GM10248 (cell line): ENCODE measurements at regions not wholly inside any gene's neighbourhood (a gene's known extent, or its start where the extent isn't known, plus 50 kb on each side); places are given as distances from the start of the nearest gene placed in this dataset.

Source experiments
- CTCF ChIA-PET: fragments of 300-600 bp; sonication (Branson Sonifier 250); formaldehyde crosslinking; extraction: SDS; loops from one replicate; lab custom pipeline; 2021; ENCODE audit warnings: antibody characterized with exemption; lab: Yijun Ruan, JAX
- POLR2A ChIA-PET: fragments of 350-650 bp; sonication (Branson Sonifier 250); formaldehyde crosslinking; extraction: SDS; loops from one replicate; lab custom pipeline; 2020; ENCODE audit warnings: antibody characterized with exemption; lab: Yijun Ruan, JAX
- DNase-seq: peaks from one replicate; pipeline ENCODE4 v3.0.0; 2012; ENCODE audit errors: extremely low spot score
- CTCF ChIP-seq: IDR thresholded peaks from 2 replicates; pipeline ENCODE4 v1.5.1; 2012; ENCODE audit warnings: mild to moderate bottlenecking, low read depth; ENCODE audit errors: extremely low read depth, missing control alignments, control extremely low read depth

- DNase-seq: no peak
- TF ChIP-seq CTCF: no peak
- ChIA-PET POLR2A (no interaction called here), CTCF (interaction anchor here (0.9 kb wide), 1 partner anchor 25 kb away, joined by 4 read pairs; no protein-coding TSS in a partner anchor)
Observed at GRCh38 chr2:187079901-187080300, 230.9 kb upstream of the ZSWIM2 start.

- ChIA-PET POLR2A (no interaction called here), CTCF (no interaction called here)
- no peak for DNase-seq
- no peak for TF ChIP-seq CTCF
Observed at GRCh38 chr2:187078297-187078696, 229.3 kb upstream of the ZSWIM2 start.

GRCh38 chr2:187075671-187076070 lies 226.7 kb upstream of the ZSWIM2 start:
- ChIA-PET POLR2A (no interaction called here), CTCF (no interaction called here)
- DNase-seq: no peak
- TF ChIP-seq CTCF: no peak

- ChIA-PET CTCF (no interaction called here), POLR2A (no interaction called here)
- TF ChIP-seq CTCF: no peak
- no peak for DNase-seq
Observed at GRCh38 chr2:187075199-187075635, 226.2 kb upstream of the ZSWIM2 start.

GRCh38 chr2:187058198-187058597 lies 209.2 kb upstream of the ZSWIM2 start:
- TF ChIP-seq CTCF: no peak
- DNase-seq: no peak
- POLR2A ChIA-PET: no interaction called here
- CTCF ChIA-PET: no interaction called here

- ChIA-PET POLR2A (no interaction called here), CTCF (no interaction called here)
Observed at GRCh38 chr2:187057466-187057865, 208.5 kb upstream of the ZSWIM2 start.

More at GRCh38 chr2:187057466-187057865, 208.5 kb upstream of the ZSWIM2 start:
- no peak for TF ChIP-seq CTCF
- no peak for DNase-seq
